DND-41 (cell line): ENCODE measurements at regions not wholly inside any gene's neighbourhood (a gene's known extent, or its start where the extent isn't known, plus 50 kb on each side); places are given as distances from the start of the nearest gene placed in this dataset.

Source experiments
- ATAC-seq: fragments of 200-7000 bp; cut with Tn5 transposase; 3 replicates; pipeline ENCODE4 v1.9.1; 2021; ENCODE audit warnings: low read depth; ENCODE audit not compliant: insufficient read depth
- DNase-seq: peaks from one replicate; pipeline ENCODE4 v3.0.0-alpha.2; 2020
- H2AFZ ChIP-seq: 2 replicates; pipeline ENCODE4 v1.6.0; 2012; ENCODE audit warnings: low read depth, low read length
- H3K27ac ChIP-seq: 2 replicates; pipeline ENCODE4 v1.5.1; 2012; ENCODE audit warnings: low read length, inconsistent platforms
- H3K27me3 ChIP-seq: fragments of 200-600 bp; sonication (generic); 2 replicates; pipeline ENCODE4 v1.6.0; 2012; ENCODE audit warnings: low read length, mild to moderate bottlenecking, inconsistent platforms; ENCODE audit not compliant: insufficient read depth, poor library complexity
- H3K36me3 ChIP-seq: 2 replicates; pipeline ENCODE4 v1.5.1; 2012; ENCODE audit warnings: low read length, inconsistent platforms; ENCODE audit not compliant: insufficient read depth
- H3K4me1 ChIP-seq: 2 replicates; pipeline ENCODE4 v1.5.1; 2012; ENCODE audit warnings: mild to moderate bottlenecking, low read length; ENCODE audit not compliant: insufficient read depth
- H3K4me2 ChIP-seq: 2 replicates; pipeline ENCODE4 v1.6.0; 2012; ENCODE audit warnings: mild to moderate bottlenecking, moderate library complexity, low read length, inconsistent platforms; ENCODE audit not compliant: insufficient read depth
- H3K4me3 ChIP-seq, 2 experiments: fragments of 200-600 bp in 1 of 2; shearing (Covaris generic) in 1 of 2; 2 replicates each; pipeline ENCODE4 v1.5.1; 2012 to 2016; ENCODE audit warnings: inconsistent platforms in 2 of 2, low read length in 2 of 2, mild to moderate bottlenecking in 2 of 2, low read depth in 1 of 2, moderate library complexity in 1 of 2
- H3K79me2 ChIP-seq: 2 replicates; pipeline ENCODE4 v1.6.0; 2012; ENCODE audit warnings: low read length, inconsistent platforms; ENCODE audit not compliant: insufficient read depth
- H3K9ac ChIP-seq: 2 replicates; pipeline ENCODE4 v1.6.0; 2012; ENCODE audit warnings: low read depth, mild to moderate bottlenecking, inconsistent platforms, low read length, moderate library complexity
- H3K9me3 ChIP-seq: 2 replicates; pipeline ENCODE4 v1.5.1; 2012; ENCODE audit warnings: low read length, moderate library complexity, mild to moderate bottlenecking, inconsistent platforms; ENCODE audit not compliant: insufficient read depth, severe bottlenecking
- H4K20me1 ChIP-seq: 2 replicates; pipeline ENCODE4 v1.6.0; 2012; ENCODE audit warnings: low read length; ENCODE audit not compliant: insufficient read depth
- EZH2 ChIP-seq: IDR thresholded peaks from 3 replicates; pipeline ENCODE4 v1.6.1; 2012; ENCODE audit warnings: borderline replicate concordance, low read depth, mild to moderate bottlenecking, moderate library complexity, low read length, inconsistent platforms; ENCODE audit not compliant: severe bottlenecking
- TF ChIP-seq, protein P1 (sequence below): IDR thresholded peaks from 2 replicates; pipeline ENCODE4 v1.5.1; 2012; ENCODE audit warnings: borderline replicate concordance, low read length, moderate library complexity, mild to moderate bottlenecking; ENCODE audit not compliant: poor library complexity, severe bottlenecking; ENCODE audit errors: extremely low read depth

- no peaks in the 10 kb centered on the region for H3K27me3 ChIP-seq
Measured at GRCh38 chr4:187071946-187072600, 348.4 kb upstream of the FAT1 start.

DNA sequence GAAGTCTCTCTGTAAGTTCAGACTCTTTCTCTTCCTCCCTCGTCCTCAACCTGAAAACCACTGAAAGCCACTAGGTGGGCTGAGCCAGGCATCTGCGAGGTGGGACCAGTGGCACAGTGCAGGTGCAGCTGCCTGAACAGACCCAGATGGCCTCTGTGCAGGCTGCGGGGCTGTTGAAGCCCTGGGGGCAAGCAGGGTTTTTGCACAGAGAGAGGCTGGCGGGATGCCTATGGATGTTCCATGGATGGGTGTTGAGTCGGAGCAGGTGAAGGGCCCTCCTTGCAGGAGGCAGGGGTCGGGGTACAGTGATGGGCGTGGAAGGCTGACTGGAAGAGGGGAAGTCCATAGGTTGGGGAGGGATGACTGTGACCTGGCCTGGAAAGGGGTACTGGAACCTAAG lies 350.2 kb upstream of the FAT1 start:
- Histone ChIP-seq H3K36me3 (no peaks in the 10 kb centered on the region), H2AFZ (no peak overlapping the region), H3K4me2 (no peak overlapping the region), H3K4me1 (no peaks in the 10 kb centered on the region), H4K20me1 (no peaks in the 10 kb centered on the region), H3K27me3 (no peaks in the 10 kb centered on the region), H3K79me2 (no peaks in the 10 kb centered on the region), H3K27ac (no peak overlapping the region), H3K9me3 (peaks cover 5% of the 10 kb centered on the region), H3K9ac (no peak overlapping the region), H3K4me3 (no peak overlapping the region)
- TF ChIP-seq, protein P1, sequence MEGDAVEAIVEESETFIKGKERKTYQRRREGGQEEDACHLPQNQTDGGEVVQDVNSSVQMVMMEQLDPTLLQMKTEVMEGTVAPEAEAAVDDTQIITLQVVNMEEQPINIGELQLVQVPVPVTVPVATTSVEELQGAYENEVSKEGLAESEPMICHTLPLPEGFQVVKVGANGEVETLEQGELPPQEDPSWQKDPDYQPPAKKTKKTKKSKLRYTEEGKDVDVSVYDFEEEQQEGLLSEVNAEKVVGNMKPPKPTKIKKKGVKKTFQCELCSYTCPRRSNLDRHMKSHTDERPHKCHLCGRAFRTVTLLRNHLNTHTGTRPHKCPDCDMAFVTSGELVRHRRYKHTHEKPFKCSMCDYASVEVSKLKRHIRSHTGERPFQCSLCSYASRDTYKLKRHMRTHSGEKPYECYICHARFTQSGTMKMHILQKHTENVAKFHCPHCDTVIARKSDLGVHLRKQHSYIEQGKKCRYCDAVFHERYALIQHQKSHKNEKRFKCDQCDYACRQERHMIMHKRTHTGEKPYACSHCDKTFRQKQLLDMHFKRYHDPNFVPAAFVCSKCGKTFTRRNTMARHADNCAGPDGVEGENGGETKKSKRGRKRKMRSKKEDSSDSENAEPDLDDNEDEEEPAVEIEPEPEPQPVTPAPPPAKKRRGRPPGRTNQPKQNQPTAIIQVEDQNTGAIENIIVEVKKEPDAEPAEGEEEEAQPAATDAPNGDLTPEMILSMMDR: no peak
- no peak for TF ChIP-seq EZH2
- DNase-seq (no peak), ATAC-seq (no peak)

More at GRCh38 chr4:187071946-187072600, 348.4 kb upstream of the FAT1 start:
- Histone ChIP-seq H3K9ac (no peak overlapping the region), H3K9me3 (peaks cover 5% of the 10 kb centered on the region), H3K36me3 (no peaks in the 10 kb centered on the region), H4K20me1 (no peaks in the 10 kb centered on the region), H3K4me2 (no peak overlapping the region), H3K79me2 (no peaks in the 10 kb centered on the region), H2AFZ (no peak overlapping the region), H3K27ac (no peak overlapping the region), H3K4me1 (no peaks in the 10 kb centered on the region), H3K4me3 (no peak overlapping the region)
- TF ChIP-seq EZH2: no peak
- TF ChIP-seq, protein P1: no peak
- no peak for ATAC-seq
- no peak for DNase-seq

- H3K9me3 ChIP-seq: peaks cover 3% of the 10 kb centered on the region
- ATAC-seq: no peak
- DNase-seq: no peak
- no peak overlapping the region for H3K27ac ChIP-seq
- TF ChIP-seq, protein P1: no peak
- no peak for TF ChIP-seq EZH2
- no peak overlapping the region for H2AFZ ChIP-seq
- H3K27me3 ChIP-seq: no peaks in the 10 kb centered on the region
- H3K4me1 ChIP-seq: no peaks in the 10 kb centered on the region
- H3K4me3 ChIP-seq: no peak overlapping the region
- H3K4me2 ChIP-seq: no peak overlapping the region
- no peaks in the 10 kb centered on the region for H3K36me3 ChIP-seq
- H3K9ac ChIP-seq: no peak overlapping the region
- no peaks in the 10 kb centered on the region for H4K20me1 ChIP-seq
- no peaks in the 10 kb centered on the region for H3K79me2 ChIP-seq
Measured at GRCh38 chr4:187075514-187075913, 351.9 kb upstream of the FAT1 start.
